B cell (primary cell): ENCODE measurements at regions not wholly inside any gene's neighbourhood (a gene's known extent, or its start where the extent isn't known, plus 50 kb on each side); places are given as distances from the start of the nearest gene placed in this dataset.

Experiments
- ATAC-seq: fragments of 200-7000 bp; cut with Tn5 transposase; one replicate; pipeline ENCODE4 v1.10.0; 2021; ENCODE audit warnings: low read depth, mild to moderate bottlenecking, moderate number of reproducible peaks, moderate library complexity
- CTCF ChIA-PET: fragments of 350-600 bp; sonication (Branson Sonifier 250); formaldehyde crosslinking; loops from one replicate; lab custom pipeline; 2021; ENCODE audit warnings: antibody characterized with exemption, inconsistent platforms; lab: Charles Lee
- POLR2A ChIA-PET: fragments of 350-600 bp; sonication (Branson Sonifier 250); formaldehyde crosslinking; loops from one replicate; lab custom pipeline; 2021; ENCODE audit warnings: antibody characterized with exemption; lab: Charles Lee
- DNase-seq: peaks from one replicate; pipeline ENCODE4 v3.0.0; 2013
- H2AFZ ChIP-seq: 2 replicates; pipeline ENCODE4 v1.6.1; 2012; ENCODE audit warnings: mild to moderate bottlenecking, low read depth, low read length; ENCODE audit not compliant: insufficient read depth, poor library complexity, severe bottlenecking
- H3K27ac ChIP-seq, 2 donors: 1 replicate in 1 of 2; 2 replicates in 1 of 2; pipeline ENCODE4 v1.5.1; 2012 to 2013; ENCODE audit warnings: low read length in 2 of 2, mild to moderate bottlenecking in 2 of 2, moderate library complexity in 1 of 2
- H3K27me3 ChIP-seq, 4 experiments: fragments of 200-600 bp in 1 of 4; sonication (generic) in 1 of 4; replicated peaks in 1 of 4; 1 replicate in 2 of 4; 2 replicates in 2 of 4; pipeline versions ENCODE4 v1.6.1 to v1.7.0; 2013 to 2016; ENCODE audit warnings: low read length in 3 of 4, mild to moderate bottlenecking in 2 of 4, mixed read lengths in 1 of 4, moderate library complexity in 1 of 4; ENCODE audit not compliant: insufficient read depth in 4 of 4, control insufficient read depth in 3 of 4; ENCODE audit errors: control extremely low read depth in 1 of 4
- H3K36me3 ChIP-seq, 2 experiments: replicated peaks in 1 of 2; 1 replicate in 1 of 2; 2 replicates in 1 of 2; pipeline versions ENCODE4 v1.6.1 to v1.7.1; 2013; ENCODE audit warnings: low read length in 1 of 2; ENCODE audit not compliant: insufficient read depth in 2 of 2, control insufficient read depth in 1 of 2; ENCODE audit errors: control extremely low read depth in 1 of 2, extremely low read depth in 1 of 2
- H3K4me1 ChIP-seq, 2 donors: fragments of 200-600 bp in 1 of 2; sonication (generic) in 1 of 2; 1 replicate in 1 of 2; 2 replicates in 1 of 2; pipeline versions ENCODE4 v1.5.1 to v1.6.1; 2013 to 2017; ENCODE audit warnings: low read length in 2 of 2; ENCODE audit not compliant: control insufficient read depth in 2 of 2, insufficient read depth in 2 of 2
- H3K4me2 ChIP-seq: replicated peaks from 2 replicates; pipeline ENCODE3; 2012; ENCODE audit warnings: mild to moderate bottlenecking, low read depth, low read length; ENCODE audit not compliant: poor library complexity, severe bottlenecking
- H3K4me3 ChIP-seq, 5 experiments: fragments of 200-600 bp in 1 of 5; sonication (generic) in 1 of 5; 1 replicate in 3 of 5; 2 replicates in 2 of 5; pipeline versions ENCODE4 v1.5.1 to v1.7.0; 2011 to 2016; ENCODE audit warnings: low read length in 4 of 5, mild to moderate bottlenecking in 4 of 5, low read depth in 2 of 5, control low read depth in 1 of 5, moderate library complexity in 1 of 5; ENCODE audit not compliant: insufficient read depth in 1 of 5; ENCODE audit errors: control extremely low read depth in 1 of 5, extremely low read depth in 1 of 5
- H3K79me2 ChIP-seq: fragments of 200-600 bp; sonication (generic); one replicate; pipeline ENCODE4 v1.6.0; 2016; ENCODE audit warnings: low read length; ENCODE audit not compliant: control insufficient read depth, insufficient read depth
- H3K9ac ChIP-seq: fragments of 200-600 bp; sonication (generic); 2 replicates; pipeline ENCODE4 v1.6.1; 2017; ENCODE audit warnings: mild to moderate bottlenecking, low read length, moderate library complexity
- H3K9me3 ChIP-seq, 3 donors: one replicate each; pipeline versions ENCODE4 v1.6.1 to v1.7.1; 2013; ENCODE audit warnings: low read length in 2 of 3; ENCODE audit not compliant: control insufficient read depth in 2 of 3, insufficient read depth in 1 of 3; ENCODE audit errors: control extremely low read depth in 1 of 3
- H4K20me1 ChIP-seq: 2 replicates; pipeline ENCODE4 v1.6.0; 2012; ENCODE audit warnings: mild to moderate bottlenecking, low read length; ENCODE audit not compliant: insufficient read depth, control insufficient read depth, poor library complexity, severe bottlenecking
- H3K27ac Mint-ChIP-seq: one replicate; pipeline ENCODE4 v1.8.0; 2021; ENCODE audit warnings: mixed read lengths
- H3K27me3 Mint-ChIP-seq: one replicate; pipeline ENCODE4 v1.8.0; 2021; ENCODE audit warnings: mixed read lengths
- H3K4me1 Mint-ChIP-seq: one replicate; pipeline ENCODE4 v1.8.0; 2021; ENCODE audit warnings: mixed read lengths
- H3K4me3 Mint-ChIP-seq: one replicate; pipeline ENCODE4 v1.8.0; 2021; ENCODE audit warnings: mixed read lengths
- H3K9me3 Mint-ChIP-seq: one replicate; pipeline ENCODE4 v1.8.0; 2022; ENCODE audit warnings: mixed read lengths; ENCODE audit not compliant: insufficient read depth
- EZH2 ChIP-seq: IDR thresholded peaks from 2 replicates; pipeline ENCODE4 v1.6.1; 2012; ENCODE audit warnings: borderline replicate concordance, low read depth, mild to moderate bottlenecking, moderate library complexity, low read length; ENCODE audit not compliant: insufficient read depth, poor library complexity, severe bottlenecking
- WGBS: methylation state at CpG from one replicate; pipeline ENCODE4 v1.1.5; 2013; ENCODE audit warnings: missing lambda C conversion rate; ENCODE audit not compliant: insufficient coverage; 5-methylcytosine and 5-hydroxymethylcytosine counted together
- intact Hi-C: fragments of 100-400 bp; cut with micrococcal nuclease; formaldehyde crosslinking; loops from one replicate; pipeline ENCODE4 v1.10.0; 2022
- TF ChIP-seq, protein P1 (sequence below): fragments of 200-600 bp; IDR thresholded peaks from one replicate; pipeline ENCODE4 v1.8.0; 2022; ENCODE audit warnings: antibody characterized with exemption, mild to moderate bottlenecking

DNA sequence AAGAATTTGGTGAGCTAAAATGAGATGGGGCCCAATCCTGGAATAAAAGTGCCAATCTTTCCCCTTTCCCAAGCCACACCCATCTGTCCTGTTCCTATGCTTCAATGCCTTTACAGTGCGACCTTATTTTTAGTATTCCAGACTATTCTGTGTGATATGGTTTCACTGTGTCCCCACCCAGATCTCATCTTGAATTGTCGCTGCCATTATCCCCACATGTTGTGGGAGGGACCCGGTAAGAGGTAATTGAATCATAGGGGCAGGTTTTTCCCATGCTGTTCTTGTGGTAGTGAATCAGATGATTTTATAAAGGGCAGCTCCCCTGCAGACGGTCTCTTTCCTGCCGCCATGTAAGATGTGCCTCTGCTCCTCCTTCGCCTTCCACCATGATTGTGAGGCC is 129.3 kb upstream of the KIF26B start:
- POLR2A ChIA-PET: no interaction called here
- intact Hi-C loops: no loop called here
- H3K27me3 Mint-ChIP-seq: no peaks in the 10 kb centered on the region

DNA sequence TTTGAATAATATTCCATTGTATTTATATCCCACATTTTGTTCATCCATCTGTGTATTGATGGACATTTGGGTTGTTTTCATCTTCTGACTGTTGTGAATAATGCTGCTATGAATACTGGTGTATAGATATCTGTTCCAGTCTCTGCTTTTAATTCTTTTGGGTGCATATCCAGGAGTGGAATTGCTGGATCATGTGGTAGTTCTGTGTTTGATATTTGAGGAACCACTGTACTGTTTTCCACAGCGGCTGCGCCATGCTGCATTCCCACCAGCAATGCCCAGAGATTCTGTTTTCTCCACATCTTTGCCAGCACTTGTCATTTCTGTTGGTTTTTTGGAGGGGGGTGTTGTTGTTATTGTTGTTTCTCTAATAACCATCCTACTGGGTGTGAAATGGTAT is 131.6 kb upstream of the KIF26B start:
- CTCF ChIA-PET: no interaction called here
- Histone ChIP-seq H3K36me3 (no peaks in the 10 kb centered on the region), H3K9ac (no peak overlapping the region), H3K4me2 (no peak overlapping the region), H3K9me3 (no peaks in the 10 kb centered on the region), H3K4me1 (peaks cover 6 to 9% of the 10 kb centered on the region in 2 donors), H3K4me3 (no peak overlapping the region), H2AFZ (no peak overlapping the region), H3K79me2 (no peaks in the 10 kb centered on the region), H3K27me3 (no peaks in the 10 kb centered on the region), H3K27ac (no peak overlapping the region), H4K20me1 (no peaks in the 10 kb centered on the region)
- H3K9me3 Mint-ChIP-seq: no peaks in the 10 kb centered on the region
- intact Hi-C loops: loop anchor here (5.0 kb wide), 1 partner anchor 51 kb away; no protein-coding TSS in a partner anchor
- WGBS: no CpG with 5 or more reads among the region's 2 CpGs
- no peak for TF ChIP-seq EZH2
- TF ChIP-seq, protein P1, sequence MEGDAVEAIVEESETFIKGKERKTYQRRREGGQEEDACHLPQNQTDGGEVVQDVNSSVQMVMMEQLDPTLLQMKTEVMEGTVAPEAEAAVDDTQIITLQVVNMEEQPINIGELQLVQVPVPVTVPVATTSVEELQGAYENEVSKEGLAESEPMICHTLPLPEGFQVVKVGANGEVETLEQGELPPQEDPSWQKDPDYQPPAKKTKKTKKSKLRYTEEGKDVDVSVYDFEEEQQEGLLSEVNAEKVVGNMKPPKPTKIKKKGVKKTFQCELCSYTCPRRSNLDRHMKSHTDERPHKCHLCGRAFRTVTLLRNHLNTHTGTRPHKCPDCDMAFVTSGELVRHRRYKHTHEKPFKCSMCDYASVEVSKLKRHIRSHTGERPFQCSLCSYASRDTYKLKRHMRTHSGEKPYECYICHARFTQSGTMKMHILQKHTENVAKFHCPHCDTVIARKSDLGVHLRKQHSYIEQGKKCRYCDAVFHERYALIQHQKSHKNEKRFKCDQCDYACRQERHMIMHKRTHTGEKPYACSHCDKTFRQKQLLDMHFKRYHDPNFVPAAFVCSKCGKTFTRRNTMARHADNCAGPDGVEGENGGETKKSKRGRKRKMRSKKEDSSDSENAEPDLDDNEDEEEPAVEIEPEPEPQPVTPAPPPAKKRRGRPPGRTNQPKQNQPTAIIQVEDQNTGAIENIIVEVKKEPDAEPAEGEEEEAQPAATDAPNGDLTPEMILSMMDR: no peak
- no peak overlapping the region for H3K4me3 Mint-ChIP-seq
- no peak for ATAC-seq
- no peak for DNase-seq
- H3K27me3 Mint-ChIP-seq: no peaks in the 10 kb centered on the region
- peaks cover 11% of the 10 kb centered on the region for H3K4me1 Mint-ChIP-seq
- H3K27ac Mint-ChIP-seq: no peak overlapping the region
- POLR2A ChIA-PET: no interaction called here

More for the DNA sequence above, 129.3 kb upstream of the KIF26B start:
- CTCF ChIA-PET: no interaction called here
- Histone ChIP-seq H4K20me1 (no peaks in the 10 kb centered on the region), H3K27me3 (no peaks in the 10 kb centered on the region), H3K4me1 (no peaks in the 10 kb centered on the region), H3K4me3 (no peak overlapping the region), H3K4me2 (no peak overlapping the region), H3K36me3 (no peaks in the 10 kb centered on the region), H2AFZ (no peak overlapping the region), H3K27ac (no peak overlapping the region), H3K9ac (no peak overlapping the region), H3K79me2 (no peaks in the 10 kb centered on the region), H3K9me3 (no peaks in the 10 kb centered on the region)
- Mint-ChIP-seq H3K4me1 (no peaks in the 10 kb centered on the region), H3K4me3 (no peak overlapping the region), H3K9me3 (no peaks in the 10 kb centered on the region), H3K27ac (no peak overlapping the region)
- no peak for DNase-seq
- TF ChIP-seq EZH2: no peak
- TF ChIP-seq, protein P1: no peak
- no peak for ATAC-seq
- WGBS: 98% methylated on average over 5 of the region's 6 CpGs
